Endodermal cell (in vitro differentiated cells): ENCODE measurements at regions not wholly inside any gene's neighbourhood (a gene's known extent, or its start where the extent isn't known, plus 50 kb on each side); places are given as distances from the start of the nearest gene placed in this dataset.

ENCODE experiments used
- DNase-seq: peaks from one replicate; pipeline ENCODE4 v3.0.0-alpha.2; 2017
- H3K27ac ChIP-seq: 2 replicates; pipeline ENCODE4 v1.5.1; 2013; ENCODE audit warnings: mild to moderate bottlenecking, low read depth, low read length, moderate library complexity
- H3K27me3 ChIP-seq: 2 replicates; pipeline ENCODE4 v1.6.1; 2013; ENCODE audit warnings: mild to moderate bottlenecking, low read length, moderate library complexity; ENCODE audit not compliant: insufficient read depth, control insufficient read depth, poor library complexity, severe bottlenecking
- H3K36me3 ChIP-seq: 2 replicates; pipeline ENCODE4 v1.7.0; 2013; ENCODE audit warnings: mild to moderate bottlenecking, low read length, moderate library complexity; ENCODE audit not compliant: control insufficient read depth, insufficient read depth
- H3K4me1 ChIP-seq: one replicate; pipeline ENCODE4 v1.7.0; 2013; ENCODE audit warnings: low read length; ENCODE audit not compliant: control insufficient read depth, insufficient read depth
- H3K4me3 ChIP-seq: 2 replicates; pipeline ENCODE4 v1.5.1; 2013; ENCODE audit warnings: mild to moderate bottlenecking, low read length, moderate library complexity
- H3K9ac ChIP-seq: 2 replicates; pipeline ENCODE4 v1.6.1; 2013; ENCODE audit warnings: mild to moderate bottlenecking, low read length, moderate library complexity; ENCODE audit not compliant: poor library complexity, severe bottlenecking; ENCODE audit errors: extremely low read depth
- H3K9me3 ChIP-seq: 2 replicates; pipeline ENCODE4 v1.6.1; 2013; ENCODE audit warnings: mild to moderate bottlenecking, low read length, moderate library complexity; ENCODE audit not compliant: control insufficient read depth
- H3K27ac Mint-ChIP-seq: 2 replicates; pipeline ENCODE4 v1.8.0; 2020; ENCODE audit warnings: mixed read lengths
- H3K27me3 Mint-ChIP-seq: 2 replicates; pipeline ENCODE4 v1.8.0; 2021; ENCODE audit warnings: mild to moderate bottlenecking, mixed read lengths; ENCODE audit not compliant: insufficient read depth
- H3K36me3 Mint-ChIP-seq: 2 replicates; pipeline ENCODE4 v1.8.0; 2020; ENCODE audit warnings: low read depth, mixed read lengths
- H3K4me1 Mint-ChIP-seq: 2 replicates; pipeline ENCODE4 v1.8.0; 2020; ENCODE audit warnings: mixed read lengths
- H3K4me3 Mint-ChIP-seq: 2 replicates; pipeline ENCODE4 v1.8.0; 2020; ENCODE audit warnings: mild to moderate bottlenecking, moderate library complexity, mixed read lengths
- H3K9me3 Mint-ChIP-seq: 2 replicates; pipeline ENCODE4 v1.8.0; 2020; ENCODE audit warnings: mild to moderate bottlenecking, mixed read lengths
- CTCF ChIP-seq: fragments of 200-600 bp; sonication (generic); conservative IDR thresholded peaks from 2 replicates; pipeline ENCODE4 v1.5.0; 2021; ENCODE audit warnings: antibody characterized with exemption, mild to moderate bottlenecking
- WGBS, 2 experiments: methylation state at CpG; one replicate each; pipeline versions ENCODE4 v1.1.5 to v1.1.7; 2013; ENCODE audit warnings: missing lambda C conversion rate in 2 of 2, mixed read lengths in 1 of 2; ENCODE audit not compliant: insufficient coverage in 1 of 2, insufficient read length in 1 of 2; 5-methylcytosine and 5-hydroxymethylcytosine counted together

- Mint-ChIP-seq H3K4me1 (peaks cover 3% of the 10 kb centered on the region), H3K27me3 (no peaks in the 10 kb centered on the region), H3K4me3 (no peak overlapping the region), H3K27ac (no peak overlapping the region), H3K9me3 (no peaks in the 10 kb centered on the region), H3K36me3 (no peaks in the 10 kb centered on the region)
- TF ChIP-seq CTCF = no peak
- no peaks in the 10 kb centered on the region for H3K36me3 ChIP-seq
- H3K4me1 ChIP-seq = no peaks in the 10 kb centered on the region
- no peaks in the 10 kb centered on the region for H3K27me3 ChIP-seq
- H3K4me3 ChIP-seq = no peak overlapping the region
- H3K9me3 ChIP-seq = no peaks in the 10 kb centered on the region
- DNase-seq = no peak
- H3K27ac ChIP-seq = no peak overlapping the region
- 91 to 100% methylated on average over 2 to 3 of the region's 3 CpGs for WGBS, 2 experiments
- H3K9ac ChIP-seq = no peak overlapping the region
Observed at GRCh38 chr11:29243616-29244015, 773.2 kb downstream of the KCNA4 start.

GRCh38 chr11:29231991-29232390, 784.8 kb downstream of the KCNA4 start:
- TF ChIP-seq CTCF = no peak
- Histone ChIP-seq H3K36me3 (no peaks in the 10 kb centered on the region), H3K27ac (no peak overlapping the region), H3K9ac (no peak overlapping the region), H3K4me3 (no peak overlapping the region), H3K9me3 (no peaks in the 10 kb centered on the region), H3K4me1 (no peaks in the 10 kb centered on the region), H3K27me3 (no peaks in the 10 kb centered on the region)
- no peak overlapping the region for H3K27ac Mint-ChIP-seq
- no peaks in the 10 kb centered on the region for H3K36me3 Mint-ChIP-seq
- no peaks in the 10 kb centered on the region for H3K9me3 Mint-ChIP-seq
- 84 to 86% methylated on average over 2 to 4 of the region's 4 CpGs for WGBS, 2 experiments
- no peaks in the 10 kb centered on the region for H3K4me1 Mint-ChIP-seq
- no peak overlapping the region for H3K4me3 Mint-ChIP-seq
- no peak for DNase-seq
- no peaks in the 10 kb centered on the region for H3K27me3 Mint-ChIP-seq

GRCh38 chr11:29231586-29231985, 785.2 kb downstream of the KCNA4 start:
- H3K4me3 ChIP-seq = no peak overlapping the region
- no peaks in the 10 kb centered on the region for H3K4me1 ChIP-seq
- H3K27me3 ChIP-seq = no peaks in the 10 kb centered on the region
- no peaks in the 10 kb centered on the region for H3K9me3 ChIP-seq
- no peak for TF ChIP-seq CTCF
- no peaks in the 10 kb centered on the region for H3K9me3 Mint-ChIP-seq
- H3K4me3 Mint-ChIP-seq = no peak overlapping the region
- H3K4me1 Mint-ChIP-seq = no peaks in the 10 kb centered on the region
- WGBS, 2 experiments = 86% methylated on average over 1 of the region's 3 CpGs; no CpG with 5 or more reads in 1 of the 2 experiments
- H3K9ac ChIP-seq = no peak overlapping the region
- H3K36me3 Mint-ChIP-seq = no peaks in the 10 kb centered on the region
- no peak overlapping the region for H3K27ac Mint-ChIP-seq
- no peaks in the 10 kb centered on the region for H3K36me3 ChIP-seq
- no peaks in the 10 kb centered on the region for H3K27me3 Mint-ChIP-seq
- no peak overlapping the region for H3K27ac ChIP-seq
- DNase-seq = no peak
